ENCODE measurements at regions not wholly inside any gene's neighbourhood (a gene's known extent, or its start where the extent isn't known, plus 50 kb on each side); places are given as distances from the start of the nearest gene placed in this dataset.

DNA sequence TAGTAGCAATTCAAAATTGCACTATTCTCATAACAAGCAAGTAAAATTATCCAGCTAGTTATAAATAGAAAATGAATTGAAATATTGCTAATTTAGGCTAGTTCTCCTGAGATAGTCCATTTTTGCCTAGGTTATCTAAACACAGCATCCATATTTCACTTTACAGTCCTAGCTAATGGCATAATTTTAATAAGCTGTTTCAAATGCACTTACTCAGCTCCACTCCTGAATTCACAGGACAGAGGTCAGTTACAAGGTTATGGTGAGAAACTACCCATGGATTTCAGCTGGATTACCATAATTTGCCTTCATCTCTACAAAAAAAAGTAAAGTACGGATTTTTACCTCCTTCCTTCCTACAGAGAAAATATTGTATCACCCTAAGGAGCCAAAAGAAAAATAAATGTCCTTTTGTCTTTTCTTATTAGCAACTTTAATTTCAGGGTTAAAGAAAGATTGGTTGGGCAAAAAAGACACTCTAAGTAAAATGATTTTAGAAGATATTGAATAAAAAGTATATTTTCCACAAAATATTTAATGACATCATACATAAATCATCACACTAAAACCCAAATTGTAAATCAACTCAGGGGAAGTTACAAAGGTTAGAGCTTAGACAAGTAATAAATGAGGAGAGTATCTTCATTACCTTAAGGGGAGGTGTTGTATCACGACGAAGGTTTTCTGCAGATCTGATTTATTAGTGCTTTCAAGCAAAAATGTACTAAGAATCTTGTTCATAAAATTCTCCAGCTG lies 377.4 kb downstream of the C12orf50 start:
- no peaks in the 10 kb centered on the region for H4K20me1 ChIP-seq (replicated peaks; ENCODE audit: control insufficient read depth, extremely low read depth, insufficient read depth, low read length)
- H3K9me3 ChIP-seq (replicated peaks; ENCODE audit: control insufficient read depth, insufficient read depth, low read length), result no peaks in the 10 kb centered on the region
- H3K4me3 ChIP-seq (replicated peaks in 1 of 3; ENCODE audit: insufficient read depth in 1 of 3, low read depth in 1 of 3, low read length in 3 of 3), result no peak overlapping the region
- no peak overlapping the region for H3K27ac ChIP-seq (ENCODE audit: insufficient read depth, low read depth, low read length)
- TF ChIP-seq, protein P1, sequence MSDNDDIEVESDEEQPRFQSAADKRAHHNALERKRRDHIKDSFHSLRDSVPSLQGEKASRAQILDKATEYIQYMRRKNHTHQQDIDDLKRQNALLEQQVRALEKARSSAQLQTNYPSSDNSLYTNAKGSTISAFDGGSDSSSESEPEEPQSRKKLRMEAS (IDR thresholded peaks at IDR 0.05; ENCODE audit: insufficient read depth, insufficient read length), result no peak
- TF ChIP-seq POLR2A (IDR thresholded peaks at IDR 0.05; ENCODE audit: low read depth, low read length) (no peak), GATA2 (IDR thresholded peaks at IDR 0.05; ENCODE audit: insufficient read depth, insufficient read length, low read depth, low read length) (no peak), FOS (IDR thresholded peaks at IDR 0.05; ENCODE audit: borderline replicate concordance, insufficient read depth, low read length) (no peak), JUN (IDR thresholded peaks at IDR 0.05; ENCODE audit: borderline replicate concordance, insufficient read depth, insufficient read length, low read depth) (no peak), POLR2AphosphoS5 (IDR thresholded peaks at IDR 0.05; ENCODE audit: insufficient read depth, low read depth, low read length) (no peak), MYC (IDR thresholded peaks at IDR 0.05; ENCODE audit: low read depth, low read length) (no peak), EZH2 (IDR thresholded peaks at IDR 0.05; ENCODE audit: borderline replicate concordance, low read depth, low read length, severe bottlenecking) (no peak)
- TF ChIP-seq, protein P2, sequence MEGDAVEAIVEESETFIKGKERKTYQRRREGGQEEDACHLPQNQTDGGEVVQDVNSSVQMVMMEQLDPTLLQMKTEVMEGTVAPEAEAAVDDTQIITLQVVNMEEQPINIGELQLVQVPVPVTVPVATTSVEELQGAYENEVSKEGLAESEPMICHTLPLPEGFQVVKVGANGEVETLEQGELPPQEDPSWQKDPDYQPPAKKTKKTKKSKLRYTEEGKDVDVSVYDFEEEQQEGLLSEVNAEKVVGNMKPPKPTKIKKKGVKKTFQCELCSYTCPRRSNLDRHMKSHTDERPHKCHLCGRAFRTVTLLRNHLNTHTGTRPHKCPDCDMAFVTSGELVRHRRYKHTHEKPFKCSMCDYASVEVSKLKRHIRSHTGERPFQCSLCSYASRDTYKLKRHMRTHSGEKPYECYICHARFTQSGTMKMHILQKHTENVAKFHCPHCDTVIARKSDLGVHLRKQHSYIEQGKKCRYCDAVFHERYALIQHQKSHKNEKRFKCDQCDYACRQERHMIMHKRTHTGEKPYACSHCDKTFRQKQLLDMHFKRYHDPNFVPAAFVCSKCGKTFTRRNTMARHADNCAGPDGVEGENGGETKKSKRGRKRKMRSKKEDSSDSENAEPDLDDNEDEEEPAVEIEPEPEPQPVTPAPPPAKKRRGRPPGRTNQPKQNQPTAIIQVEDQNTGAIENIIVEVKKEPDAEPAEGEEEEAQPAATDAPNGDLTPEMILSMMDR (IDR thresholded peaks at IDR 0.05; ENCODE audit: extremely low read depth in 1 of 2, insufficient read depth in 1 of 2, low read depth in 1 of 2, low read length in 2 of 2), result no peak
- no peaks in the 10 kb centered on the region for H3K79me2 ChIP-seq (ENCODE audit: control insufficient read depth, insufficient read depth, low read length)
- intact Hi-C loops (cut with micrococcal nuclease) (no loop called here), dilution Hi-C loops (cut with MboI; ENCODE audit: extremely low pct_ligation_motif_present, low sequenced_read_pairs) (no loop called here)
- no peak overlapping the region for H3K9ac ChIP-seq (replicated peaks; ENCODE audit: extremely low read depth, insufficient read depth, low read length)
- POLR2A ChIA-PET, result no interaction called here
- no peak overlapping the region for H2AFZ ChIP-seq (ENCODE audit: low read depth, low read length)
- no peaks in the 10 kb centered on the region for H3K27me3 ChIP-seq (ENCODE audit: control insufficient read depth in 2 of 2, insufficient read depth in 2 of 2, low read length in 2 of 2)
- H3K4me1 ChIP-seq (ENCODE audit: control insufficient read depth, extremely low read depth, insufficient read depth, low read length), result no peaks in the 10 kb centered on the region
- no peak overlapping the region for H3K4me2 ChIP-seq (ENCODE audit: insufficient read depth, low read length)
- DNase-seq (ENCODE audit: low read depth, low spot score), result no peak
- FAIRE-seq, result no peak
- H3K36me3 ChIP-seq (ENCODE audit: control insufficient read depth in 2 of 2, extremely low read depth in 1 of 2, insufficient read depth in 2 of 2, low read length in 2 of 2), result no peaks in the 10 kb centered on the region
- no peaks in the 10 kb centered on the region for H3K9me1 ChIP-seq (replicated peaks; ENCODE audit: control insufficient read depth, extremely low read depth, insufficient read depth, low read length)
- CTCF ChIA-PET, result interaction anchor here (1.1 to 1.3 kb wide), 2 partner anchors 9 to 14 kb away, joined by 4 read pairs; no protein-coding TSS in a partner anchor
- no TSS peak for BruUV-seq (replicated peaks)

All from endothelial cell of umbilical vein (primary cell).